ENCODE measurements at regions not wholly inside any gene's neighbourhood (a gene's known extent, or its start where the extent isn't known, plus 50 kb on each side); places are given as distances from the start of the nearest gene placed in this dataset.

- Histone ChIP-seq H2AFZ (ENCODE audit: low read depth, low read length) (no peak overlapping the region), H3K27ac (ENCODE audit: low read length, poor library complexity, severe bottlenecking) (no peak overlapping the region), H3K4me2 (ENCODE audit: low read length, poor library complexity, severe bottlenecking) (peak overlapping the region; percentile 79), H4K8ac (ENCODE audit: low read length) (peak overlapping the region; percentile 81), H3K27me3 (ENCODE audit: control insufficient read depth in 1 of 2, insufficient read depth in 1 of 2, low read length in 2 of 2) (no peaks in the 10 kb centered on the region), H2BK120ac (ENCODE audit: low read depth, low read length) (peak overlapping the region; percentile 100), H3K36me3 (ENCODE audit: control insufficient read depth in 1 of 2, insufficient read depth in 2 of 2, low read depth in 1 of 2, low read length in 2 of 2) (no peaks in the 10 kb centered on the region), H2AK5ac (ENCODE audit: low read length, severe bottlenecking) (no peak overlapping the region), H3K23ac (ENCODE audit: low read length in 2 of 2) (no peak overlapping the region), H2BK5ac (ENCODE audit: low read depth, low read length, poor library complexity, severe bottlenecking) (no peak overlapping the region), H3K9ac (ENCODE audit: low read length) (peak overlapping the region; percentile 75), H3K79me1 (replicated peaks; ENCODE audit: low read length, poor library complexity, severe bottlenecking) (no peaks in the 10 kb centered on the region), H3K4ac (ENCODE audit: low read depth in 1 of 2, low read length in 2 of 2) (peak overlapping the region; percentile 88 to 92), H3K14ac (ENCODE audit: low read length in 2 of 2) (no peak overlapping the region), H3K4me3 (ENCODE audit: insufficient read depth in 1 of 2, low read depth in 1 of 2, low read length in 2 of 2) (peak overlapping the region; percentile 45 to 62), H2BK15ac (ENCODE audit: low read depth, poor library complexity, severe bottlenecking) (no peak overlapping the region), H3K18ac (ENCODE audit: low read depth in 1 of 2, low read length in 2 of 2) (peak overlapping the region; percentile 49 to 100), H4K91ac (ENCODE audit: low read length) (peak overlapping the region; percentile 98), H3K4me1 (ENCODE audit: control insufficient read depth, insufficient read depth, low read depth, low read length) (peaks cover 18% of the 10 kb centered on the region), H2BK12ac (ENCODE audit: low read length in 2 of 2) (peak overlapping the region; percentile 76 to 93), H3K9me3 (ENCODE audit: control insufficient read depth, low read length) (no peaks in the 10 kb centered on the region)
- WGBS, result 85% methylated on average over 3 of the region's 4 CpGs
- DNase-seq, result no peak
Measured at GRCh38 chr1:8217809-8218208, 100.1 kb upstream of the SLC45A1 start.

DNA sequence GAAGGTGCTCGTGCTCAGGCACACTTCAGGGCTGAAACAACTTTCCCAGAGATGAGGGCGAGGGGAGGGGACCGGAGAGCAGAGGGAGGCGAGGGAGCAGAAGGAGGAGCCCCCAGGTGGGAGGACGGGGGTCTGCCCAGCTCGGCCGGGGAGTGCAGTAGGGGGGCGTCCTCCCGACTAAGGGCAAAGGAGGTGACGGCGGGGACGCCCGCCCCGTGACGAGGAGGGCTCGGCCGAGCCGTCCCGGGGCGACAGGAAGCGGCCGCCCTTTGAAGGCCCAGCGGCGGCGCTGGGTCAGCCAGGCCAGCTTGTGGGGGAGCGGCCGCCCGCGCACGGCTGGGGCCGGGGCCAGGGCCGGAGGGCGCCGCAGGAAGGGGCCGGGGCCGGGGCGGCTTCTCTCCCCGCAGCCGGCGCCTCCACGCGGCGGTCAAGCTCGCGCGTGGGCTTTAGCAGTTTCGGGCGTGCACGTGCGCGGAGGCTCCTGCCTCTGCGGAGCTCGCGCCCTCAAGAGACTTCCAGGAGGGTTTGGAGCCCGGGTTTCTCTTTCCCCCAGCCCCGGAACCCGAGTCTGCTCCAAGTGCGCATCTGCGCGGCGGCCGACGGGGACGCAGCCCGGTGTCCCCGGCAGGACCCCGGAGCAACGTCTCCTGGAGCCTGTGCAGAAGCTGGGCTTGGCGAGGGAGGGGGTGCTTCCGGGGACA lies 100.8 kb upstream of the SLC45A1 start:
- Histone ChIP-seq H3K27me3 (ENCODE audit: control insufficient read depth in 1 of 2, insufficient read depth in 1 of 2, low read length in 2 of 2) (no peaks in the 10 kb centered on the region), H3K23ac (ENCODE audit: low read length in 2 of 2) (no peak overlapping the region), H2BK15ac (ENCODE audit: low read depth, poor library complexity, severe bottlenecking) (peak overlapping the region; percentile 82), H2BK5ac (ENCODE audit: low read depth, low read length, poor library complexity, severe bottlenecking) (no peak overlapping the region), H3K14ac (ENCODE audit: low read length in 2 of 2) (peak overlapping the region in 1 of 2 experiments; percentile 82), H3K79me1 (replicated peaks; ENCODE audit: low read length, poor library complexity, severe bottlenecking) (no peaks in the 10 kb centered on the region), H4K8ac (ENCODE audit: low read length) (peak overlapping the region; percentile 100), H2BK12ac (ENCODE audit: low read length in 2 of 2) (peak overlapping the region; percentile 92 to 93), H4K91ac (ENCODE audit: low read length) (peak overlapping the region; percentile 98), H3K9ac (ENCODE audit: low read length) (peak overlapping the region; percentile 75), H2BK120ac (ENCODE audit: low read depth, low read length) (peak overlapping the region; percentile 100), H3K4ac (ENCODE audit: low read depth in 1 of 2, low read length in 2 of 2) (peak overlapping the region; percentile 92 to 99), H3K9me3 (ENCODE audit: control insufficient read depth, low read length) (no peaks in the 10 kb centered on the region), H2AFZ (ENCODE audit: low read depth, low read length) (peak overlapping the region; percentile 83), H3K4me2 (ENCODE audit: low read length, poor library complexity, severe bottlenecking) (peak overlapping the region; percentile 79), H2AK5ac (ENCODE audit: low read length, severe bottlenecking) (no peak overlapping the region), H3K4me1 (ENCODE audit: control insufficient read depth, insufficient read depth, low read depth, low read length) (peaks cover 22% of the 10 kb centered on the region), H3K27ac (ENCODE audit: low read length, poor library complexity, severe bottlenecking) (no peak overlapping the region), H3K36me3 (ENCODE audit: control insufficient read depth in 1 of 2, insufficient read depth in 2 of 2, low read depth in 1 of 2, low read length in 2 of 2) (no peaks in the 10 kb centered on the region), H3K18ac (ENCODE audit: low read depth in 1 of 2, low read length in 2 of 2) (peak overlapping the region; percentile 49 to 100), H3K4me3 (ENCODE audit: insufficient read depth in 1 of 2, low read depth in 1 of 2, low read length in 2 of 2) (peak overlapping the region; percentile 45 to 62)
- 12% methylated on average over 41 of the region's 70 CpGs for WGBS
- peak; percentile 44 for DNase-seq

DNA sequence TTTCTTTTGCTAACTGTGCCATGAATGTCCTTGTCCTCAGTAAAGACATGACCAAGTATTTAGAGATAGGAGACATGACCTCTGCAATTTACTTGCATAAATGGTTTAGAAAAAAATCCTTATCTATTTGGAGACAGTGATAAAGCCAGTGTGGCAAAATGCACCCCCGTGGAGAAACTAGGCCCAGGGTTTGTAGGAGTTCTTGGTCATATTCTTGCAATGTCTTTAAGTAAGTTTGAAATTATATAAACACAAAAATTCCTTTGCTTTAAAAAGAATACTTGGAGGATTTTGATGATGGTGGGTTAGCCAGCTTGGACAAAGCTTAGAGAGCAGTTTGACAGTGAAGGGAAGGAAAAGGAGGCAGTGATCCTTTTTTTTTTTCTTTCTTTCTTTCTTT lies 101.9 kb upstream of the SLC45A1 start:
- Histone ChIP-seq H3K9me3 (ENCODE audit: control insufficient read depth, low read length) (no peaks in the 10 kb centered on the region), H2BK12ac (ENCODE audit: low read length in 2 of 2) (peak overlapping the region in 1 of 2 experiments; percentile 98), H3K27ac (ENCODE audit: low read length, poor library complexity, severe bottlenecking) (no peak overlapping the region), H2AK5ac (ENCODE audit: low read length, severe bottlenecking) (peak overlapping the region; percentile 75), H3K4me3 (ENCODE audit: insufficient read depth in 1 of 2, low read depth in 1 of 2, low read length in 2 of 2) (no peak overlapping the region), H3K4me2 (ENCODE audit: low read length, poor library complexity, severe bottlenecking) (no peak overlapping the region), H3K27me3 (ENCODE audit: control insufficient read depth in 1 of 2, insufficient read depth in 1 of 2, low read length in 2 of 2) (no peaks in the 10 kb centered on the region), H2BK15ac (ENCODE audit: low read depth, poor library complexity, severe bottlenecking) (peak overlapping the region; percentile 98), H2AFZ (ENCODE audit: low read depth, low read length) (no peak overlapping the region), H3K4me1 (ENCODE audit: control insufficient read depth, insufficient read depth, low read depth, low read length) (peaks cover 31% of the 10 kb centered on the region), H3K79me1 (replicated peaks; ENCODE audit: low read length, poor library complexity, severe bottlenecking) (no peaks in the 10 kb centered on the region), H3K18ac (ENCODE audit: low read depth in 1 of 2, low read length in 2 of 2) (peak overlapping the region in 1 of 2 experiments; percentile 88), H4K91ac (ENCODE audit: low read length) (peak overlapping the region; percentile 84), H3K36me3 (ENCODE audit: control insufficient read depth in 1 of 2, insufficient read depth in 2 of 2, low read depth in 1 of 2, low read length in 2 of 2) (no peaks in the 10 kb centered on the region), H3K23ac (ENCODE audit: low read length in 2 of 2) (no peak overlapping the region), H4K8ac (ENCODE audit: low read length) (no peak overlapping the region), H2BK120ac (ENCODE audit: low read depth, low read length) (peak overlapping the region; percentile 96), H2BK5ac (ENCODE audit: low read depth, low read length, poor library complexity, severe bottlenecking) (no peak overlapping the region), H3K9ac (ENCODE audit: low read length) (no peak overlapping the region), H3K4ac (ENCODE audit: low read depth in 1 of 2, low read length in 2 of 2) (peak overlapping the region; percentile 89 to 92), H3K14ac (ENCODE audit: low read length in 2 of 2) (no peak overlapping the region)
- peak; percentile 45 for DNase-seq
- no CpG with 5 or more reads among the region's 1 CpG for WGBS

GRCh38 chr1:8214501-8215173 lies 103.3 kb upstream of the SLC45A1 start:
- Histone ChIP-seq H3K23ac (ENCODE audit: low read length in 2 of 2) (no peak overlapping the region), H2BK120ac (ENCODE audit: low read depth, low read length) (peak overlapping the region; percentile 65), H4K91ac (ENCODE audit: low read length) (no peak overlapping the region), H3K27ac (ENCODE audit: low read length, poor library complexity, severe bottlenecking) (no peak overlapping the region), H2AFZ (ENCODE audit: low read depth, low read length) (no peak overlapping the region), H3K36me3 (ENCODE audit: control insufficient read depth in 1 of 2, insufficient read depth in 2 of 2, low read depth in 1 of 2, low read length in 2 of 2) (no peaks in the 10 kb centered on the region), H3K4ac (ENCODE audit: low read depth in 1 of 2, low read length in 2 of 2) (no peak overlapping the region), H3K14ac (ENCODE audit: low read length in 2 of 2) (no peak overlapping the region), H2BK12ac (ENCODE audit: low read length in 2 of 2) (peak overlapping the region; percentile 12 to 44), H2AK5ac (ENCODE audit: low read length, severe bottlenecking) (no peak overlapping the region), H3K4me1 (ENCODE audit: control insufficient read depth, insufficient read depth, low read depth, low read length) (peaks cover 32% of the 10 kb centered on the region), H3K4me2 (ENCODE audit: low read length, poor library complexity, severe bottlenecking) (no peak overlapping the region), H3K27me3 (ENCODE audit: control insufficient read depth in 1 of 2, insufficient read depth in 1 of 2, low read length in 2 of 2) (no peaks in the 10 kb centered on the region), H3K4me3 (ENCODE audit: insufficient read depth in 1 of 2, low read depth in 1 of 2, low read length in 2 of 2) (no peak overlapping the region), H2BK15ac (ENCODE audit: low read depth, poor library complexity, severe bottlenecking) (no peak overlapping the region), H2BK5ac (ENCODE audit: low read depth, low read length, poor library complexity, severe bottlenecking) (no peak overlapping the region), H3K9ac (ENCODE audit: low read length) (no peak overlapping the region), H3K18ac (ENCODE audit: low read depth in 1 of 2, low read length in 2 of 2) (peak overlapping the region in 1 of 2 experiments; percentile 28), H3K79me1 (replicated peaks; ENCODE audit: low read length, poor library complexity, severe bottlenecking) (no peaks in the 10 kb centered on the region), H3K9me3 (ENCODE audit: control insufficient read depth, low read length) (no peaks in the 10 kb centered on the region), H4K8ac (ENCODE audit: low read length) (no peak overlapping the region)
- no peak for DNase-seq
- 76% methylated on average over 4 of the region's 6 CpGs for WGBS

Measured in mesenchymal stem cell (in vitro differentiated cells and primary cell).